IPS-15b (cell line): ENCODE measurements at regions not wholly inside any gene's neighbourhood (a gene's known extent, or its start where the extent isn't known, plus 50 kb on each side); places are given as distances from the start of the nearest gene placed in this dataset.

Source experiments
- H3K27me3 ChIP-seq: one replicate; pipeline ENCODE4 v1.6.1; 2013; ENCODE audit warnings: low read length; ENCODE audit not compliant: control insufficient read depth, insufficient read depth
- H3K36me3 ChIP-seq: one replicate; pipeline ENCODE4 v1.6.1; 2013; ENCODE audit warnings: low read length; ENCODE audit not compliant: control insufficient read depth, insufficient read depth
- H3K4me1 ChIP-seq: one replicate; pipeline ENCODE4 v1.6.1; 2013; ENCODE audit warnings: mild to moderate bottlenecking, low read length; ENCODE audit not compliant: control insufficient read depth, insufficient read depth
- H3K4me3 ChIP-seq: one replicate; pipeline ENCODE4 v1.5.1; 2013; ENCODE audit warnings: low read depth, low read length
- H3K9ac ChIP-seq: one replicate; pipeline ENCODE4 v1.6.1; 2013; ENCODE audit warnings: low read depth, mild to moderate bottlenecking, low read length
- H3K9me3 ChIP-seq: one replicate; pipeline ENCODE4 v1.6.1; 2013; ENCODE audit warnings: mild to moderate bottlenecking, low read length; ENCODE audit not compliant: control insufficient read depth, insufficient read depth

GRCh38 chr9:79236466-79236865 is 335.3 kb upstream of the TLE4 start:
- no peaks in the 10 kb centered on the region for H3K36me3 ChIP-seq
- no peak overlapping the region for H3K9ac ChIP-seq

DNA sequence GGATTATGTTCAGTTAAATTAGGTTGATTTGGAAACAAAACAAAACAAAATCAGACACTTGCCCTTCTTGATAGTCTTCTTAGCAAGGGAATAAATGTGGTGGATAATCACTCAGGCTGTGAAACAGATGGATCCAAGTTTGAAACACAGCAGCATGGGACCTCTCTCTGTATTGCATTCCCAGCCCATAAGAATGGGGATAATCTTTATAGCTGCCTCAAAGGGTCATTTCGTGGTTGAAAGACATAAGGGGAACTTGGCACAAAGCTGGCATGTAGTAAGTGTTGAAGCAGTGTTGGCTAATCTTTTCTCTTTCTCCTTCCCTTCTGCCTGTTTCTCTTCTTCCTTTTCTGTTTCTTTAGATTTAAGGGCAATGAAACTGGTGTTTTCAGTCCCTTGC is 333.9 kb upstream of the TLE4 start:
- H3K9ac ChIP-seq, result no peak overlapping the region
- no peaks in the 10 kb centered on the region for H3K9me3 ChIP-seq
- no peak overlapping the region for H3K4me3 ChIP-seq
- H3K36me3 ChIP-seq, result no peaks in the 10 kb centered on the region
- no peaks in the 10 kb centered on the region for H3K27me3 ChIP-seq
- peaks cover 4% of the 10 kb centered on the region for H3K4me1 ChIP-seq

More at GRCh38 chr9:79236466-79236865, 335.3 kb upstream of the TLE4 start:
- Histone ChIP-seq H3K27me3 (no peaks in the 10 kb centered on the region), H3K9me3 (no peaks in the 10 kb centered on the region), H3K4me1 (peaks cover 4% of the 10 kb centered on the region), H3K4me3 (no peak overlapping the region)

- Histone ChIP-seq H3K4me1 (peaks cover 8% of the 10 kb centered on the region), H3K4me3 (no peak overlapping the region), H3K27me3 (no peaks in the 10 kb centered on the region), H3K9me3 (no peaks in the 10 kb centered on the region), H3K9ac (no peak overlapping the region), H3K36me3 (no peaks in the 10 kb centered on the region)
Observed at GRCh38 chr9:79240774-79241173, 331.0 kb upstream of the TLE4 start.

DNA sequence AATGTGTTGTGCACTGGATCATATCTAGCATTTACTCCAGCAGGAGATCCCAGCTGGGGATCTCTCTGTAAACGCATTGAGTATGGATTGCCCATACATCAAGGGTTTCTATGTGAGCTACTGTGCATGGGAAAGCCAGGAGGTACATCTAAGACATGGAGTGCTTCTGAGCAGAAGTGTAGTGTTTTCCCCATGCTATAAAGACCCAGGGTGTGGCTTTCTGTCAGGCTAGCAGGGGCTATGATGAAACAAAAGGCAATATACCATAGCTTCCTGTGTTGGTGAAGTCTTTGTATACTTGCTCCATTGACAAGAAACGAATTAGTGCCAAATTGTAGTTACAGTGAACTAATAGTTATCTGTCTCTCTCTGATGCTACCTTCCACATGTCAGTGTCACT is 329.3 kb upstream of the TLE4 start:
- no peaks in the 10 kb centered on the region for H3K27me3 ChIP-seq
- no peaks in the 10 kb centered on the region for H3K36me3 ChIP-seq
- H3K9me3 ChIP-seq, result no peaks in the 10 kb centered on the region
- H3K4me1 ChIP-seq, result peaks cover 12% of the 10 kb centered on the region
- no peak overlapping the region for H3K9ac ChIP-seq
- no peak overlapping the region for H3K4me3 ChIP-seq

DNA sequence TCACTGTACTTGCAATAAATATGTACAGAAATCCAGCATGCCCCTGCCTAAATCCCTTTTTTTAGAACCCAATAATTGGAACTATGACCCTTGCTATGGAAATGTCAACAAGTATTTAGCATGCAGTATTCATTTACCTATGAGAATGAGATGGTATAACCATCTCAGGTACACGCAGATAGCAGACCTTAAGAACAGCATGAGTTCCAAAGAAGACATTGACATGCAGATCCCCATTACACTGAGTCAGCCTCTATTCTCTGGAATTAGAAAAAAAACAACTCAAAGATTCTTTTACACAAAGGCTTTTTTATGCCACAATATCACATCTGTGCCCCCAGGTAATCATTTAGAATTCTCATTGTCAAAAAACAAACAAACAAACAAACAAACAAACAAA is 325.6 kb upstream of the TLE4 start:
- H3K9me3 ChIP-seq, result no peaks in the 10 kb centered on the region
- no peaks in the 10 kb centered on the region for H3K27me3 ChIP-seq
- no peak overlapping the region for H3K4me3 ChIP-seq
- peaks cover 10% of the 10 kb centered on the region for H3K4me1 ChIP-seq
- H3K9ac ChIP-seq, result no peak overlapping the region
- no peaks in the 10 kb centered on the region for H3K36me3 ChIP-seq

- H3K36me3 ChIP-seq, result no peaks in the 10 kb centered on the region
- H3K4me3 ChIP-seq, result no peak overlapping the region
- no peak overlapping the region for H3K9ac ChIP-seq
- H3K9me3 ChIP-seq, result no peaks in the 10 kb centered on the region
- H3K4me1 ChIP-seq, result peaks cover 9% of the 10 kb centered on the region
- no peaks in the 10 kb centered on the region for H3K27me3 ChIP-seq
Observed at GRCh38 chr9:79247021-79247420, 324.7 kb upstream of the TLE4 start.

DNA sequence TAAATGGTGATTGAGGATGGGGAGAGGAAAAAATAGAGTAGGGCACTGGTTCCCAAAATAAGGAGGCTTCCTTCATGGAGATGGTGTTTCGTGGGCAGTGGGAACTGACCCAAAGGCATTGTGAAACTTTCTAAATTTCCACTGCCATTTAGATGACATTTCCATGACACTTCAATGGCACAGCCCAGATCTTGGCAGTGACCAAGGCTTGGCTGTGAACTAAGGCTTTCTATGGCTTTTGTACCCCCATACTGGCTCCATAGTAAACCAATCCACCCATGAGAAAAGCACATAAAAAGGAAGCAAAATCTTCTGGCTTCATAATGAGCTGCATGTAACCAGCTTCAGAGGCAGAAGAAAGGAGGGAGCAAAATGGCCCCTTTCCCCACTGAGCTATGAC is 321.0 kb upstream of the TLE4 start:
- Histone ChIP-seq H3K27me3 (no peaks in the 10 kb centered on the region), H3K4me3 (no peak overlapping the region), H3K9ac (no peak overlapping the region), H3K9me3 (no peaks in the 10 kb centered on the region), H3K4me1 (peaks cover 4% of the 10 kb centered on the region), H3K36me3 (no peaks in the 10 kb centered on the region)

DNA sequence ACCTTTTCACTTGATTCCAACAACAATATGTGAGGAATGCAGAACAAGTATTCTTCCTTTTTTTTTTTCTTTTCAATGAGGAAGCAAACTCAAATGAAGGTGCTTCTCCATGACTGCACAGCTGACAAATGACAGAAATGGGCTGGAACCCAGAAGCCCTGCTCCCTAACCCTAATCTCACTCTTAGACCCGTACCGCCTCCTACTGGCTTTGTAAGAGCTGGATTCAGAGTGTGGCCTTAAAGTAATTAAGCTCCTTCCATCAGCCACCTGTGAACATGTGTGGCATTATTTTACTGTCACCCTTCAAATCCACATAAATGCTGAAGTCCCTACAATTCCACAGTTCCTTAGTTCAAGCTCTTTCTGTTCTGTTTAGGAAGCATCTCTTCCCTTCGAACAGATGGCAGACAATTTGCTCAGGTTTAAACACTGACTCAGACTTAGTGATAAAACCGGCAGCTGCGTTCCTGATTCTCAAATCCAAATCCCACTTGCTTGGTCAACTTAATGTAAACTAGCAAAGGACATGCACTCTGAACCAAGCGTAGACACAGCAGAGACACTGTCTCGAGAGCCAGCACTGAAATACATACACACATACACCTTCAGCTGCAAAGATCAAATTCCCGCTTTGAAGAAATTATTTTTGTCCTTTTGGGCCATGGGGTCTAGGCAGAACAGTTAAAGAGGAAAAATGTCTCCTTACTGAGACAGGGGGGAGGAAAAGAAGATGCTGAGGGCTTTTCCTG is 316.7 kb upstream of the TLE4 start:
- Histone ChIP-seq H3K9me3 (no peaks in the 10 kb centered on the region), H3K9ac (no peak overlapping the region), H3K36me3 (no peaks in the 10 kb centered on the region), H3K4me3 (no peak overlapping the region), H3K27me3 (no peaks in the 10 kb centered on the region), H3K4me1 (no peaks in the 10 kb centered on the region)

DNA sequence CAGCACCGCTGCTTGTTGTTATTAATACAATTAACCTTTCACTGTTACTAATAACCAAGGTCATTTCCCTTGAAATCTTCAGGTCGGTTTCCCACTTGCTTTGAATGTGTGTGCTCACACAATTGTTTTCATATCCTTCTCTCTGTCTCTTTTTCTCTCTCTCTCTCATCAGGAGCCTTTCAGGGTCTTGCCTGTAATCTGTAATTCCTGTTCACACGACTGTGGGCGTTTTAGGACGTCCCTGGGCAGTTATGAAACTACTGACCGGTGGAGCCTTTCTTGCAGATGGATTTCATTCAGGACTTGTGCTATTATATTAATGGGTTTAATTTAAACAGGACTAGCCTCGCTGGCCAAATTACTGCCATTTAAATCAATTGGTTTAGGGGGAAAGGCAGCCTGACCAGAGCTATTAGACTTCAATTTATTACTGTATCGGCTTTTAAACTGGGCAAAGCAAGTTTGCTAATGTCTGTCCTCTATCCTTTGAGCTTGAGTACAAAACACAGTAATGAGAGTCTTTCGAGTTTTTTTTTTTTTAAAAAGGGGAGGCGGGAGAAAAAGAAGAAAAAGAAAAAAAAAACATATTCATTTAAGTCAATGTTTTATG is 316.0 kb upstream of the TLE4 start:
- H3K4me3 ChIP-seq, result no peak overlapping the region
- H3K27me3 ChIP-seq, result no peaks in the 10 kb centered on the region
- no peaks in the 10 kb centered on the region for H3K36me3 ChIP-seq
- H3K4me1 ChIP-seq, result no peaks in the 10 kb centered on the region
- no peaks in the 10 kb centered on the region for H3K9me3 ChIP-seq
- H3K9ac ChIP-seq, result no peak overlapping the region

DNA sequence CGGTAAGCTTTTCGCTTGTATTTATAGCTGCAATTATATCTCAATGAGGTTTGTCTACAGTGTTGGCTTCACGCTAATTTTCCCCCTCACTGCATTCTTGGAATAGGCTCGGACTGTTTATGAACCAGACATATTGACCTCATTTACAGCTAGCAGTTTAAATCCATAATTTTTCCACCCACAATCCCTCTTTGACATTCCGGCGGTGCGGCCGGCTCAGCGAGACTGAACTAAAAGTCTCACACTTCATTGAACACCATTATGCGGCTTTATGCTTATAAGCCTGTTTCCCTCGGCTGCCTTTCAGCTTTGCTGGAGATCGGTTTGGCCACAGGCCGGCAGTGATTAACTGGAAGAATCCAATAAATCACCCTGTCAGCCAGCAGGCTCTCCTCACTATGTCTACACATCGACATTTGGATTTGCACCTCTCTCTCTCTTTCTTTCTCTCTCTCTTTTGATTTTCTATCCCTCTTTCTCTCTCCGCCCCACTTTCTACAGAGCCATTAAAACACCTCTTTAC is 315.0 kb upstream of the TLE4 start:
- Histone ChIP-seq H3K4me3 (no peak overlapping the region), H3K36me3 (no peaks in the 10 kb centered on the region), H3K27me3 (no peaks in the 10 kb centered on the region), H3K9me3 (no peaks in the 10 kb centered on the region), H3K4me1 (no peaks in the 10 kb centered on the region), H3K9ac (no peak overlapping the region)

GRCh38 chr9:79257228-79257781 is 314.5 kb upstream of the TLE4 start:
- no peaks in the 10 kb centered on the region for H3K9me3 ChIP-seq
- H3K27me3 ChIP-seq, result no peaks in the 10 kb centered on the region
- H3K4me1 ChIP-seq, result no peaks in the 10 kb centered on the region
- no peak overlapping the region for H3K4me3 ChIP-seq
- H3K9ac ChIP-seq, result no peak overlapping the region
- no peaks in the 10 kb centered on the region for H3K36me3 ChIP-seq

GRCh38 chr9:79257790-79258351 is 313.9 kb upstream of the TLE4 start:
- Histone ChIP-seq H3K4me1 (no peaks in the 10 kb centered on the region), H3K9me3 (no peaks in the 10 kb centered on the region), H3K4me3 (no peak overlapping the region), H3K27me3 (no peaks in the 10 kb centered on the region), H3K36me3 (no peaks in the 10 kb centered on the region), H3K9ac (no peak overlapping the region)
